WTC11 (cell line): ENCODE measurements at regions not wholly inside any gene's neighbourhood (a gene's known extent, or its start where the extent isn't known, plus 50 kb on each side); places are given as distances from the start of the nearest gene placed in this dataset.

Experiments used
- ATAC-seq: fragments of 200-7000 bp; cut with Tn5 transposase; 2 replicates; pipeline ENCODE4 v1.10.0; 2021; ENCODE audit warnings: mild to moderate bottlenecking, moderate library complexity
- CTCF ChIA-PET: fragments of 300-600 bp; sonication (Branson Sonifier 250); formaldehyde crosslinking; loops from one replicate; lab custom pipeline; 2021; ENCODE audit warnings: antibody characterized with exemption; lab: Charles Lee
- POLR2A ChIA-PET: fragments of 350-600 bp; sonication (Branson Sonifier 250); formaldehyde crosslinking; loops from one replicate; lab custom pipeline; 2021; ENCODE audit warnings: antibody characterized with exemption; lab: Charles Lee
- DNase-seq: peaks from one replicate; pipeline ENCODE4 v3.0.0; 2021; ENCODE audit warnings: low spot score
- H3K27ac Mint-ChIP-seq: 2 replicates; pipeline ENCODE4 v1.8.0; 2021; ENCODE audit warnings: mixed read lengths
- H3K27me3 Mint-ChIP-seq: 2 replicates; pipeline ENCODE4 v1.8.0; 2021; ENCODE audit warnings: low read depth, mild to moderate bottlenecking, moderate library complexity, mixed read lengths
- H3K36me3 Mint-ChIP-seq: 2 replicates; pipeline ENCODE4 v1.8.0; 2021; ENCODE audit warnings: mixed read lengths
- H3K4me1 Mint-ChIP-seq: 2 replicates; pipeline ENCODE4 v1.8.0; 2022; ENCODE audit warnings: mixed read lengths
- H3K4me3 Mint-ChIP-seq: 2 replicates; pipeline ENCODE4 v1.8.0; 2021; ENCODE audit warnings: mild to moderate bottlenecking, moderate library complexity, mixed read lengths
- H3K9me3 Mint-ChIP-seq: 2 replicates; pipeline ENCODE4 v1.8.0; 2021; ENCODE audit warnings: mixed read lengths
- CREB1 ChIP-seq: sonication (generic); formaldehyde crosslinking; IDR thresholded peaks from 2 replicates; pipeline ENCODE4 v1.8.0; 2023; ENCODE audit warnings: mild to moderate bottlenecking, missing genetic modification reagents
- ELF4 ChIP-seq: sonication (generic); formaldehyde crosslinking; IDR thresholded peaks from 2 replicates; pipeline ENCODE4 v1.8.1; 2022; ENCODE audit warnings: low read depth, mild to moderate bottlenecking, moderate library complexity, missing genetic modification reagents
- ETV6 ChIP-seq: sonication (generic); formaldehyde crosslinking; IDR thresholded peaks from 2 replicates; pipeline ENCODE4 v1.8.1; 2022; ENCODE audit warnings: mild to moderate bottlenecking, missing genetic modification reagents
- IRF1 ChIP-seq: sonication (generic); formaldehyde crosslinking; IDR thresholded peaks from 2 replicates; pipeline ENCODE4 v1.8.0; 2023; ENCODE audit warnings: missing genetic modification reagents
- KAT7 ChIP-seq: sonication (generic); formaldehyde crosslinking; IDR thresholded peaks from 2 replicates; pipeline ENCODE4 v1.8.1; 2023; ENCODE audit warnings: missing genetic modification reagents, mild to moderate bottlenecking, borderline replicate concordance
- NFATC4 ChIP-seq: fragments of 250-450 bp; sonication (Bioruptor Pico); IDR thresholded peaks from 2 replicates; pipeline ENCODE4 v1.9.0; 2021; ENCODE audit warnings: mild to moderate bottlenecking
- NR3C1 ChIP-seq: sonication (generic); formaldehyde crosslinking; conservative IDR thresholded peaks from 2 replicates; pipeline ENCODE4 v1.8.1; 2023; ENCODE audit warnings: low read depth, mild to moderate bottlenecking, missing genetic modification reagents
- TEAD1 ChIP-seq: sonication (generic); formaldehyde crosslinking; IDR thresholded peaks from 2 replicates; pipeline ENCODE4 v1.8.0; 2022; ENCODE audit warnings: mild to moderate bottlenecking, missing genetic modification reagents
- USF2 ChIP-seq: sonication (generic); formaldehyde crosslinking; IDR thresholded peaks from 2 replicates; pipeline ENCODE4 v1.8.1; 2023; ENCODE audit warnings: mild to moderate bottlenecking, missing genetic modification reagents, moderate library complexity
- ZBTB43 ChIP-seq: sonication (generic); formaldehyde crosslinking; IDR thresholded peaks from 2 replicates; pipeline ENCODE4 v1.8.1; 2023; ENCODE audit warnings: mild to moderate bottlenecking, missing genetic modification reagents
- TF ChIP-seq, protein P1 (sequence below): sonication (generic); formaldehyde crosslinking; IDR thresholded peaks from 2 replicates; pipeline ENCODE4 v1.8.1; 2022; ENCODE audit warnings: missing genetic modification reagents, borderline replicate concordance
- TF ChIP-seq, protein P2 (sequence below): sonication (generic); formaldehyde crosslinking; conservative IDR thresholded peaks from 2 replicates; pipeline ENCODE4 v1.8.1; 2023; ENCODE audit warnings: mild to moderate bottlenecking, low read depth, missing genetic modification reagents, moderate library complexity
- TF ChIP-seq, protein P3 (sequence below): sonication (generic); formaldehyde crosslinking; IDR thresholded peaks from 2 replicates; pipeline ENCODE4 v1.8.0; 2023; ENCODE audit warnings: missing genetic modification reagents, mild to moderate bottlenecking, borderline replicate concordance
- TF ChIP-seq, protein P4 (sequence below): sonication (generic); formaldehyde crosslinking; IDR thresholded peaks from 2 replicates; pipeline ENCODE4 v1.8.1; 2023; ENCODE audit warnings: mild to moderate bottlenecking, missing genetic modification reagents
- TF ChIP-seq, protein P5 (sequence below): fragments of 200-600 bp; IDR thresholded peaks from 2 replicates; pipeline ENCODE4 v1.8.0; 2022; ENCODE audit warnings: antibody characterized with exemption
- TF ChIP-seq, protein P6 (sequence below): sonication (generic); formaldehyde crosslinking; IDR thresholded peaks from 2 replicates; pipeline ENCODE4 v1.8.0; 2023; ENCODE audit warnings: mild to moderate bottlenecking, missing genetic modification reagents
- TF ChIP-seq, protein P7 (sequence below): sonication (generic); formaldehyde crosslinking; conservative IDR thresholded peaks from 2 replicates; pipeline ENCODE4 v1.8.1; 2022; ENCODE audit warnings: mild to moderate bottlenecking, missing genetic modification reagents

GRCh38 chr5:58024151-58024550 is 435.7 kb downstream of the PLK2 start (continued):
- TF ChIP-seq ZBTB43 (CRISPR knock-in tag) (no peak), IRF1 (CRISPR knock-in tag) (no peak), TEAD1 (CRISPR knock-in tag) (no peak), NR3C1 (CRISPR knock-in tag) (no peak), ELF4 (CRISPR knock-in tag) (no peak), CREB1 (CRISPR knock-in tag) (no peak), NFATC4 (CRISPR knock-in tag) (no peak)
- TF ChIP-seq, protein P1, sequence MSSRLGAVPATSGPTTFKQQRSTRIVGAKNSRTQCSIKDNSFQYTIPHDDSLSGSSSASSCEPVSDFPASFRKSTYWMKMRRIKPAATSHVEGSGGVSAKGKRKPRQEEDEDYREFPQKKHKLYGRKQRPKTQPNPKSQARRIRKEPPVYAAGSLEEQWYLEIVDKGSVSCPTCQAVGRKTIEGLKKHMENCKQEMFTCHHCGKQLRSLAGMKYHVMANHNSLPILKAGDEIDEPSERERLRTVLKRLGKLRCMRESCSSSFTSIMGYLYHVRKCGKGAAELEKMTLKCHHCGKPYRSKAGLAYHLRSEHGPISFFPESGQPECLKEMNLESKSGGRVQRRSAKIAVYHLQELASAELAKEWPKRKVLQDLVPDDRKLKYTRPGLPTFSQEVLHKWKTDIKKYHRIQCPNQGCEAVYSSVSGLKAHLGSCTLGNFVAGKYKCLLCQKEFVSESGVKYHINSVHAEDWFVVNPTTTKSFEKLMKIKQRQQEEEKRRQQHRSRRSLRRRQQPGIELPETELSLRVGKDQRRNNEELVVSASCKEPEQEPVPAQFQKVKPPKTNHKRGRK (CRISPR knock-in tag) = no peak
- TF ChIP-seq, all 79 proteins: peak for 0

DNA sequence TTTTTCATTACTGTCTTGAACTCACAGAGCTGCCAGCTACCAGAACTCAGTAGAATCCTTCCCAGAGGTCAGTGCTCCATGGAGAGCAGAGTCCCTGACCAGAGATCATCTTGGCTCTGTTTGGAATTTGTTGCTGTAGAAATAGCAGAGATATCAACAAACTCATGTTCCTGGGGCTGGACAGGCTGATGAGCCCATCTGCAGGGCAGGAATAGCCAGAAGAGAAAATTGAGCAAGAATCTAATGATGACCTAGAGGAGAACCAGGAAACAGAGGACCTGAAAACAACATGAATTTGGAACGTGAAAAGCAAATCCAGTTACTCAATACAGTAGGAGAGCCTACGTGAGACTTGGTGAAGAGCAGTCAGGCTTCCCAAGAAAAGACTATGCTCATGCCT is 437.8 kb downstream of the PLK2 start:
- Mint-ChIP-seq H3K27me3 (no peaks in the 10 kb centered on the region), H3K4me3 (no peak overlapping the region), H3K27ac (no peak overlapping the region), H3K9me3 (no peaks in the 10 kb centered on the region), H3K36me3 (no peaks in the 10 kb centered on the region), H3K4me1 (no peaks in the 10 kb centered on the region)
- DNase-seq (no peak), ATAC-seq (no peak)
- ChIA-PET CTCF (no interaction called here), POLR2A (no interaction called here)
- TF ChIP-seq, protein P2, sequence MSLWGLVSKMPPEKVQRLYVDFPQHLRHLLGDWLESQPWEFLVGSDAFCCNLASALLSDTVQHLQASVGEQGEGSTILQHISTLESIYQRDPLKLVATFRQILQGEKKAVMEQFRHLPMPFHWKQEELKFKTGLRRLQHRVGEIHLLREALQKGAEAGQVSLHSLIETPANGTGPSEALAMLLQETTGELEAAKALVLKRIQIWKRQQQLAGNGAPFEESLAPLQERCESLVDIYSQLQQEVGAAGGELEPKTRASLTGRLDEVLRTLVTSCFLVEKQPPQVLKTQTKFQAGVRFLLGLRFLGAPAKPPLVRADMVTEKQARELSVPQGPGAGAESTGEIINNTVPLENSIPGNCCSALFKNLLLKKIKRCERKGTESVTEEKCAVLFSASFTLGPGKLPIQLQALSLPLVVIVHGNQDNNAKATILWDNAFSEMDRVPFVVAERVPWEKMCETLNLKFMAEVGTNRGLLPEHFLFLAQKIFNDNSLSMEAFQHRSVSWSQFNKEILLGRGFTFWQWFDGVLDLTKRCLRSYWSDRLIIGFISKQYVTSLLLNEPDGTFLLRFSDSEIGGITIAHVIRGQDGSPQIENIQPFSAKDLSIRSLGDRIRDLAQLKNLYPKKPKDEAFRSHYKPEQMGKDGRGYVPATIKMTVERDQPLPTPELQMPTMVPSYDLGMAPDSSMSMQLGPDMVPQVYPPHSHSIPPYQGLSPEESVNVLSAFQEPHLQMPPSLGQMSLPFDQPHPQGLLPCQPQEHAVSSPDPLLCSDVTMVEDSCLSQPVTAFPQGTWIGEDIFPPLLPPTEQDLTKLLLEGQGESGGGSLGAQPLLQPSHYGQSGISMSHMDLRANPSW (CRISPR knock-in tag) = no peak
- TF ChIP-seq, protein P3, sequence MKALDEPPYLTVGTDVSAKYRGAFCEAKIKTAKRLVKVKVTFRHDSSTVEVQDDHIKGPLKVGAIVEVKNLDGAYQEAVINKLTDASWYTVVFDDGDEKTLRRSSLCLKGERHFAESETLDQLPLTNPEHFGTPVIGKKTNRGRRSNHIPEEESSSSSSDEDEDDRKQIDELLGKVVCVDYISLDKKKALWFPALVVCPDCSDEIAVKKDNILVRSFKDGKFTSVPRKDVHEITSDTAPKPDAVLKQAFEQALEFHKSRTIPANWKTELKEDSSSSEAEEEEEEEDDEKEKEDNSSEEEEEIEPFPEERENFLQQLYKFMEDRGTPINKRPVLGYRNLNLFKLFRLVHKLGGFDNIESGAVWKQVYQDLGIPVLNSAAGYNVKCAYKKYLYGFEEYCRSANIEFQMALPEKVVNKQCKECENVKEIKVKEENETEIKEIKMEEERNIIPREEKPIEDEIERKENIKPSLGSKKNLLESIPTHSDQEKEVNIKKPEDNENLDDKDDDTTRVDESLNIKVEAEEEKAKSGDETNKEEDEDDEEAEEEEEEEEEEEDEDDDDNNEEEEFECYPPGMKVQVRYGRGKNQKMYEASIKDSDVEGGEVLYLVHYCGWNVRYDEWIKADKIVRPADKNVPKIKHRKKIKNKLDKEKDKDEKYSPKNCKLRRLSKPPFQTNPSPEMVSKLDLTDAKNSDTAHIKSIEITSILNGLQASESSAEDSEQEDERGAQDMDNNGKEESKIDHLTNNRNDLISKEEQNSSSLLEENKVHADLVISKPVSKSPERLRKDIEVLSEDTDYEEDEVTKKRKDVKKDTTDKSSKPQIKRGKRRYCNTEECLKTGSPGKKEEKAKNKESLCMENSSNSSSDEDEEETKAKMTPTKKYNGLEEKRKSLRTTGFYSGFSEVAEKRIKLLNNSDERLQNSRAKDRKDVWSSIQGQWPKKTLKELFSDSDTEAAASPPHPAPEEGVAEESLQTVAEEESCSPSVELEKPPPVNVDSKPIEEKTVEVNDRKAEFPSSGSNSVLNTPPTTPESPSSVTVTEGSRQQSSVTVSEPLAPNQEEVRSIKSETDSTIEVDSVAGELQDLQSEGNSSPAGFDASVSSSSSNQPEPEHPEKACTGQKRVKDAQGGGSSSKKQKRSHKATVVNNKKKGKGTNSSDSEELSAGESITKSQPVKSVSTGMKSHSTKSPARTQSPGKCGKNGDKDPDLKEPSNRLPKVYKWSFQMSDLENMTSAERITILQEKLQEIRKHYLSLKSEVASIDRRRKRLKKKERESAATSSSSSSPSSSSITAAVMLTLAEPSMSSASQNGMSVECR = no peak
- TF ChIP-seq, protein P4, sequence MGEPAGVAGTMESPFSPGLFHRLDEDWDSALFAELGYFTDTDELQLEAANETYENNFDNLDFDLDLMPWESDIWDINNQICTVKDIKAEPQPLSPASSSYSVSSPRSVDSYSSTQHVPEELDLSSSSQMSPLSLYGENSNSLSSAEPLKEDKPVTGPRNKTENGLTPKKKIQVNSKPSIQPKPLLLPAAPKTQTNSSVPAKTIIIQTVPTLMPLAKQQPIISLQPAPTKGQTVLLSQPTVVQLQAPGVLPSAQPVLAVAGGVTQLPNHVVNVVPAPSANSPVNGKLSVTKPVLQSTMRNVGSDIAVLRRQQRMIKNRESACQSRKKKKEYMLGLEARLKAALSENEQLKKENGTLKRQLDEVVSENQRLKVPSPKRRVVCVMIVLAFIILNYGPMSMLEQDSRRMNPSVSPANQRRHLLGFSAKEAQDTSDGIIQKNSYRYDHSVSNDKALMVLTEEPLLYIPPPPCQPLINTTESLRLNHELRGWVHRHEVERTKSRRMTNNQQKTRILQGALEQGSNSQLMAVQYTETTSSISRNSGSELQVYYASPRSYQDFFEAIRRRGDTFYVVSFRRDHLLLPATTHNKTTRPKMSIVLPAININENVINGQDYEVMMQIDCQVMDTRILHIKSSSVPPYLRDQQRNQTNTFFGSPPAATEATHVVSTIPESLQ = no peak
- TF ChIP-seq, protein P5, sequence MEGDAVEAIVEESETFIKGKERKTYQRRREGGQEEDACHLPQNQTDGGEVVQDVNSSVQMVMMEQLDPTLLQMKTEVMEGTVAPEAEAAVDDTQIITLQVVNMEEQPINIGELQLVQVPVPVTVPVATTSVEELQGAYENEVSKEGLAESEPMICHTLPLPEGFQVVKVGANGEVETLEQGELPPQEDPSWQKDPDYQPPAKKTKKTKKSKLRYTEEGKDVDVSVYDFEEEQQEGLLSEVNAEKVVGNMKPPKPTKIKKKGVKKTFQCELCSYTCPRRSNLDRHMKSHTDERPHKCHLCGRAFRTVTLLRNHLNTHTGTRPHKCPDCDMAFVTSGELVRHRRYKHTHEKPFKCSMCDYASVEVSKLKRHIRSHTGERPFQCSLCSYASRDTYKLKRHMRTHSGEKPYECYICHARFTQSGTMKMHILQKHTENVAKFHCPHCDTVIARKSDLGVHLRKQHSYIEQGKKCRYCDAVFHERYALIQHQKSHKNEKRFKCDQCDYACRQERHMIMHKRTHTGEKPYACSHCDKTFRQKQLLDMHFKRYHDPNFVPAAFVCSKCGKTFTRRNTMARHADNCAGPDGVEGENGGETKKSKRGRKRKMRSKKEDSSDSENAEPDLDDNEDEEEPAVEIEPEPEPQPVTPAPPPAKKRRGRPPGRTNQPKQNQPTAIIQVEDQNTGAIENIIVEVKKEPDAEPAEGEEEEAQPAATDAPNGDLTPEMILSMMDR = no peak
- TF ChIP-seq, protein P6, sequence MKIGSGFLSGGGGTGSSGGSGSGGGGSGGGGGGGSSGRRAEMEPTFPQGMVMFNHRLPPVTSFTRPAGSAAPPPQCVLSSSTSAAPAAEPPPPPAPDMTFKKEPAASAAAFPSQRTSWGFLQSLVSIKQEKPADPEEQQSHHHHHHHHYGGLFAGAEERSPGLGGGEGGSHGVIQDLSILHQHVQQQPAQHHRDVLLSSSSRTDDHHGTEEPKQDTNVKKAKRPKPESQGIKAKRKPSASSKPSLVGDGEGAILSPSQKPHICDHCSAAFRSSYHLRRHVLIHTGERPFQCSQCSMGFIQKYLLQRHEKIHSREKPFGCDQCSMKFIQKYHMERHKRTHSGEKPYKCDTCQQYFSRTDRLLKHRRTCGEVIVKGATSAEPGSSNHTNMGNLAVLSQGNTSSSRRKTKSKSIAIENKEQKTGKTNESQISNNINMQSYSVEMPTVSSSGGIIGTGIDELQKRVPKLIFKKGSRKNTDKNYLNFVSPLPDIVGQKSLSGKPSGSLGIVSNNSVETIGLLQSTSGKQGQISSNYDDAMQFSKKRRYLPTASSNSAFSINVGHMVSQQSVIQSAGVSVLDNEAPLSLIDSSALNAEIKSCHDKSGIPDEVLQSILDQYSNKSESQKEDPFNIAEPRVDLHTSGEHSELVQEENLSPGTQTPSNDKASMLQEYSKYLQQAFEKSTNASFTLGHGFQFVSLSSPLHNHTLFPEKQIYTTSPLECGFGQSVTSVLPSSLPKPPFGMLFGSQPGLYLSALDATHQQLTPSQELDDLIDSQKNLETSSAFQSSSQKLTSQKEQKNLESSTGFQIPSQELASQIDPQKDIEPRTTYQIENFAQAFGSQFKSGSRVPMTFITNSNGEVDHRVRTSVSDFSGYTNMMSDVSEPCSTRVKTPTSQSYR (CRISPR knock-in tag) = no peak
- TF ChIP-seq ETV6 (no peak), USF2 (CRISPR knock-in tag) (no peak), KAT7 (CRISPR knock-in tag) (no peak)
- TF ChIP-seq, protein P7, sequence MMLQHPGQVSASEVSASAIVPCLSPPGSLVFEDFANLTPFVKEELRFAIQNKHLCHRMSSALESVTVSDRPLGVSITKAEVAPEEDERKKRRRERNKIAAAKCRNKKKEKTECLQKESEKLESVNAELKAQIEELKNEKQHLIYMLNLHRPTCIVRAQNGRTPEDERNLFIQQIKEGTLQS (CRISPR knock-in tag) = no peak
